Activated B cell treated with CpG ODN at 0.5 μM for 24 hours (primary cell): ENCODE measurements at regions not wholly inside any gene's neighbourhood (a gene's known extent, or its start where the extent isn't known, plus 50 kb on each side); places are given as distances from the start of the nearest gene placed in this dataset.

Source experiments
- ATAC-seq: fragments of 200-7000 bp; cut with Tn5 transposase; one replicate; pipeline ENCODE4 v1.10.0; 2021; ENCODE audit warnings: low read depth, mild to moderate bottlenecking, moderate library complexity
- CTCF ChIA-PET: fragments of 350-600 bp; sonication (Branson Sonifier 250); formaldehyde crosslinking; loops from one replicate; lab custom pipeline; 2021; ENCODE audit warnings: antibody characterized with exemption; lab: Charles Lee
- POLR2A ChIA-PET: fragments of 350-600 bp; sonication (Branson Sonifier 250); formaldehyde crosslinking; loops from one replicate; lab custom pipeline; 2021; ENCODE audit warnings: antibody characterized with exemption; lab: Charles Lee
- DNase-seq: peaks from one replicate; pipeline ENCODE4 v3.0.0; 2022
- H3K27ac Mint-ChIP-seq: one replicate; pipeline ENCODE4 v1.8.0; 2020; ENCODE audit warnings: mixed read lengths
- H3K27me3 Mint-ChIP-seq: one replicate; pipeline ENCODE4 v1.8.0; 2021; ENCODE audit warnings: mixed read lengths
- H3K36me3 Mint-ChIP-seq: one replicate; pipeline ENCODE4 v1.8.0; 2021; ENCODE audit warnings: low read depth, mixed read lengths
- H3K4me1 Mint-ChIP-seq: one replicate; pipeline ENCODE4 v1.8.0; 2021; ENCODE audit warnings: mixed read lengths
- H3K4me3 Mint-ChIP-seq: one replicate; pipeline ENCODE4 v1.8.0; 2020; ENCODE audit warnings: mild to moderate bottlenecking, mixed read lengths
- H3K9me3 Mint-ChIP-seq: one replicate; pipeline ENCODE4 v1.8.0; 2020; ENCODE audit warnings: mixed read lengths
- CTCF ChIP-seq: fragments of 200-600 bp; IDR thresholded peaks from one replicate; pipeline ENCODE4 v1.8.0; 2022; ENCODE audit warnings: antibody characterized with exemption, mild to moderate bottlenecking
- intact Hi-C: fragments of 100-400 bp; cut with micrococcal nuclease; formaldehyde crosslinking; loops from one replicate; pipeline ENCODE4 v1.15.1; 2024

- no peak overlapping the region for H3K27ac Mint-ChIP-seq
- intact Hi-C loops = no loop called here
- no peak overlapping the region for H3K4me3 Mint-ChIP-seq
- ChIA-PET CTCF (no interaction called here), POLR2A (no interaction called here)
- no peaks in the 10 kb centered on the region for H3K4me1 Mint-ChIP-seq
- no peak for DNase-seq
- H3K27me3 Mint-ChIP-seq = no peaks in the 10 kb centered on the region
- no peak for TF ChIP-seq CTCF
- H3K36me3 Mint-ChIP-seq = no peaks in the 10 kb centered on the region
- ATAC-seq = no peak
- H3K9me3 Mint-ChIP-seq = peaks cover 9% of the 10 kb centered on the region
Measured at GRCh38 chr5:164934561-164934960, 1429.1 kb downstream of the MAT2B start.

GRCh38 chr5:164941132-164941531, 1435.7 kb downstream of the MAT2B start:
- H3K4me3 Mint-ChIP-seq = no peak overlapping the region
- ChIA-PET POLR2A (no interaction called here), CTCF (no interaction called here)
- intact Hi-C loops = no loop called here
- no peaks in the 10 kb centered on the region for H3K27me3 Mint-ChIP-seq
- no peaks in the 10 kb centered on the region for H3K36me3 Mint-ChIP-seq
- H3K4me1 Mint-ChIP-seq = no peaks in the 10 kb centered on the region
- DNase-seq = no peak
- no peak for TF ChIP-seq CTCF
- no peak for ATAC-seq
- H3K27ac Mint-ChIP-seq = no peak overlapping the region
- H3K9me3 Mint-ChIP-seq = no peaks in the 10 kb centered on the region

GRCh38 chr5:164950927-164951326, 1445.5 kb downstream of the MAT2B start:
- POLR2A ChIA-PET = no interaction called here
- intact Hi-C loops = no loop called here
- Mint-ChIP-seq H3K27ac (no peak overlapping the region), H3K9me3 (peaks cover 2% of the 10 kb centered on the region), H3K27me3 (no peaks in the 10 kb centered on the region), H3K4me3 (no peak overlapping the region), H3K36me3 (no peaks in the 10 kb centered on the region), H3K4me1 (no peaks in the 10 kb centered on the region)
- ATAC-seq = no peak
- TF ChIP-seq CTCF = no peak
- DNase-seq = no peak
- CTCF ChIA-PET = no interaction called here

GRCh38 chr5:164951570-164951969, 1446.2 kb downstream of the MAT2B start:
- ATAC-seq (no peak), DNase-seq (no peak)
- Mint-ChIP-seq H3K27ac (no peak overlapping the region), H3K4me3 (no peak overlapping the region), H3K36me3 (no peaks in the 10 kb centered on the region), H3K9me3 (peaks cover 2% of the 10 kb centered on the region), H3K4me1 (no peaks in the 10 kb centered on the region), H3K27me3 (no peaks in the 10 kb centered on the region)
- CTCF ChIA-PET = no interaction called here
- intact Hi-C loops = no loop called here
- POLR2A ChIA-PET = no interaction called here
- no peak for TF ChIP-seq CTCF

- H3K27me3 Mint-ChIP-seq = no peaks in the 10 kb centered on the region
- CTCF ChIA-PET = no interaction called here
- TF ChIP-seq CTCF = no peak
- DNase-seq (no peak), ATAC-seq (no peak)
- intact Hi-C loops = no loop called here
- no peaks in the 10 kb centered on the region for H3K9me3 Mint-ChIP-seq
- no peaks in the 10 kb centered on the region for H3K4me1 Mint-ChIP-seq
- H3K27ac Mint-ChIP-seq = no peak overlapping the region
- H3K36me3 Mint-ChIP-seq = no peaks in the 10 kb centered on the region
- POLR2A ChIA-PET = no interaction called here
- H3K4me3 Mint-ChIP-seq = no peak overlapping the region
Measured at GRCh38 chr5:164958688-164959087, 1453.3 kb downstream of the MAT2B start.
